B cell (primary cell): ENCODE measurements at regions not wholly inside any gene's neighbourhood (a gene's known extent, or its start where the extent isn't known, plus 50 kb on each side); places are given as distances from the start of the nearest gene placed in this dataset.

Source experiments
- ATAC-seq: fragments of 200-7000 bp; cut with Tn5 transposase; one replicate; pipeline ENCODE4 v1.10.0; 2021; ENCODE audit warnings: low read depth, mild to moderate bottlenecking, moderate number of reproducible peaks, moderate library complexity
- CTCF ChIA-PET: fragments of 350-600 bp; sonication (Branson Sonifier 250); formaldehyde crosslinking; loops from one replicate; lab custom pipeline; 2021; ENCODE audit warnings: antibody characterized with exemption, inconsistent platforms; lab: Charles Lee
- POLR2A ChIA-PET: fragments of 350-600 bp; sonication (Branson Sonifier 250); formaldehyde crosslinking; loops from one replicate; lab custom pipeline; 2021; ENCODE audit warnings: antibody characterized with exemption; lab: Charles Lee
- DNase-seq: peaks from one replicate; pipeline ENCODE4 v3.0.0; 2013
- H2AFZ ChIP-seq: 2 replicates; pipeline ENCODE4 v1.6.1; 2012; ENCODE audit warnings: mild to moderate bottlenecking, low read depth, low read length; ENCODE audit not compliant: insufficient read depth, poor library complexity, severe bottlenecking
- H3K27ac ChIP-seq, 2 donors: 1 replicate in 1 of 2; 2 replicates in 1 of 2; pipeline ENCODE4 v1.5.1; 2012 to 2013; ENCODE audit warnings: low read length in 2 of 2, mild to moderate bottlenecking in 2 of 2, moderate library complexity in 1 of 2
- H3K27me3 ChIP-seq, 4 experiments: fragments of 200-600 bp in 1 of 4; sonication (generic) in 1 of 4; replicated peaks in 1 of 4; 1 replicate in 2 of 4; 2 replicates in 2 of 4; pipeline versions ENCODE4 v1.6.1 to v1.7.0; 2013 to 2016; ENCODE audit warnings: low read length in 3 of 4, mild to moderate bottlenecking in 2 of 4, mixed read lengths in 1 of 4, moderate library complexity in 1 of 4; ENCODE audit not compliant: insufficient read depth in 4 of 4, control insufficient read depth in 3 of 4; ENCODE audit errors: control extremely low read depth in 1 of 4
- H3K36me3 ChIP-seq, 2 experiments: replicated peaks in 1 of 2; 1 replicate in 1 of 2; 2 replicates in 1 of 2; pipeline versions ENCODE4 v1.6.1 to v1.7.1; 2013; ENCODE audit warnings: low read length in 1 of 2; ENCODE audit not compliant: insufficient read depth in 2 of 2, control insufficient read depth in 1 of 2; ENCODE audit errors: control extremely low read depth in 1 of 2, extremely low read depth in 1 of 2
- H3K4me1 ChIP-seq, 2 donors: fragments of 200-600 bp in 1 of 2; sonication (generic) in 1 of 2; 1 replicate in 1 of 2; 2 replicates in 1 of 2; pipeline versions ENCODE4 v1.5.1 to v1.6.1; 2013 to 2017; ENCODE audit warnings: low read length in 2 of 2; ENCODE audit not compliant: control insufficient read depth in 2 of 2, insufficient read depth in 2 of 2
- H3K4me2 ChIP-seq: replicated peaks from 2 replicates; pipeline ENCODE3; 2012; ENCODE audit warnings: mild to moderate bottlenecking, low read depth, low read length; ENCODE audit not compliant: poor library complexity, severe bottlenecking
- H3K4me3 ChIP-seq, 5 experiments: fragments of 200-600 bp in 1 of 5; sonication (generic) in 1 of 5; 1 replicate in 3 of 5; 2 replicates in 2 of 5; pipeline versions ENCODE4 v1.5.1 to v1.7.0; 2011 to 2016; ENCODE audit warnings: low read length in 4 of 5, mild to moderate bottlenecking in 4 of 5, low read depth in 2 of 5, control low read depth in 1 of 5, moderate library complexity in 1 of 5; ENCODE audit not compliant: insufficient read depth in 1 of 5; ENCODE audit errors: control extremely low read depth in 1 of 5, extremely low read depth in 1 of 5
- H3K79me2 ChIP-seq: fragments of 200-600 bp; sonication (generic); one replicate; pipeline ENCODE4 v1.6.0; 2016; ENCODE audit warnings: low read length; ENCODE audit not compliant: control insufficient read depth, insufficient read depth
- H3K9ac ChIP-seq: fragments of 200-600 bp; sonication (generic); 2 replicates; pipeline ENCODE4 v1.6.1; 2017; ENCODE audit warnings: mild to moderate bottlenecking, low read length, moderate library complexity
- H3K9me3 ChIP-seq, 3 donors: one replicate each; pipeline versions ENCODE4 v1.6.1 to v1.7.1; 2013; ENCODE audit warnings: low read length in 2 of 3; ENCODE audit not compliant: control insufficient read depth in 2 of 3, insufficient read depth in 1 of 3; ENCODE audit errors: control extremely low read depth in 1 of 3
- H4K20me1 ChIP-seq: 2 replicates; pipeline ENCODE4 v1.6.0; 2012; ENCODE audit warnings: mild to moderate bottlenecking, low read length; ENCODE audit not compliant: insufficient read depth, control insufficient read depth, poor library complexity, severe bottlenecking
- H3K27ac Mint-ChIP-seq: one replicate; pipeline ENCODE4 v1.8.0; 2021; ENCODE audit warnings: mixed read lengths
- H3K27me3 Mint-ChIP-seq: one replicate; pipeline ENCODE4 v1.8.0; 2021; ENCODE audit warnings: mixed read lengths
- H3K4me1 Mint-ChIP-seq: one replicate; pipeline ENCODE4 v1.8.0; 2021; ENCODE audit warnings: mixed read lengths
- H3K4me3 Mint-ChIP-seq: one replicate; pipeline ENCODE4 v1.8.0; 2021; ENCODE audit warnings: mixed read lengths
- H3K9me3 Mint-ChIP-seq: one replicate; pipeline ENCODE4 v1.8.0; 2022; ENCODE audit warnings: mixed read lengths; ENCODE audit not compliant: insufficient read depth
- CTCF ChIP-seq: fragments of 200-600 bp; IDR thresholded peaks from one replicate; pipeline ENCODE4 v1.8.0; 2022; ENCODE audit warnings: antibody characterized with exemption, mild to moderate bottlenecking
- EZH2 ChIP-seq: IDR thresholded peaks from 2 replicates; pipeline ENCODE4 v1.6.1; 2012; ENCODE audit warnings: borderline replicate concordance, low read depth, mild to moderate bottlenecking, moderate library complexity, low read length; ENCODE audit not compliant: insufficient read depth, poor library complexity, severe bottlenecking
- WGBS: methylation state at CpG from one replicate; pipeline ENCODE4 v1.1.5; 2013; ENCODE audit warnings: missing lambda C conversion rate; ENCODE audit not compliant: insufficient coverage; 5-methylcytosine and 5-hydroxymethylcytosine counted together
- intact Hi-C: fragments of 100-400 bp; cut with micrococcal nuclease; formaldehyde crosslinking; loops from one replicate; pipeline ENCODE4 v1.10.0; 2022

- Histone ChIP-seq H3K9me3 (no peaks in the 10 kb centered on the region), H3K4me1 (no peaks in the 10 kb centered on the region), H3K27me3 (no peaks in the 10 kb centered on the region), H3K9ac (no peak overlapping the region), H2AFZ (no peak overlapping the region), H3K79me2 (no peaks in the 10 kb centered on the region), H3K36me3 (no peaks in the 10 kb centered on the region), H3K4me2 (no peak overlapping the region), H3K27ac (no peak overlapping the region), H4K20me1 (no peaks in the 10 kb centered on the region), H3K4me3 (no peak overlapping the region)
- DNase-seq (no peak), ATAC-seq (no peak)
- intact Hi-C loops = no loop called here
- H3K27ac Mint-ChIP-seq = no peak overlapping the region
- peaks cover 4% of the 10 kb centered on the region for H3K9me3 Mint-ChIP-seq
- no peak for TF ChIP-seq CTCF
- TF ChIP-seq EZH2 = no peak
- POLR2A ChIA-PET = no interaction called here
- no peak overlapping the region for H3K4me3 Mint-ChIP-seq
- WGBS = 100% methylated on average over 1 of the region's 2 CpGs
- H3K27me3 Mint-ChIP-seq = no peaks in the 10 kb centered on the region
- H3K4me1 Mint-ChIP-seq = no peaks in the 10 kb centered on the region
- CTCF ChIA-PET = no interaction called here
Observed at GRCh38 chr16:51884773-51885172, 662.2 kb downstream of the TOX3 start.

- Histone ChIP-seq H3K9ac (no peak overlapping the region), H3K4me3 (no peak overlapping the region), H3K27me3 (no peaks in the 10 kb centered on the region), H3K36me3 (no peaks in the 10 kb centered on the region), H3K27ac (no peak overlapping the region), H2AFZ (no peak overlapping the region), H3K4me1 (no peaks in the 10 kb centered on the region), H4K20me1 (no peaks in the 10 kb centered on the region), H3K4me2 (no peak overlapping the region), H3K9me3 (no peaks in the 10 kb centered on the region), H3K79me2 (no peaks in the 10 kb centered on the region)
- Mint-ChIP-seq H3K4me1 (no peaks in the 10 kb centered on the region), H3K4me3 (no peak overlapping the region), H3K27ac (no peak overlapping the region), H3K27me3 (no peaks in the 10 kb centered on the region), H3K9me3 (peaks cover 4% of the 10 kb centered on the region)
- POLR2A ChIA-PET = no interaction called here
- intact Hi-C loops = no loop called here
- no peak for ATAC-seq
- no CpG with 5 or more reads among the region's 3 CpGs for WGBS
- DNase-seq = no peak
- no peak for TF ChIP-seq CTCF
- no peak for TF ChIP-seq EZH2
- CTCF ChIA-PET = no interaction called here
Observed at GRCh38 chr16:51881731-51882130, 665.2 kb downstream of the TOX3 start.
